ENCODE measurements at regions not wholly inside any gene's neighbourhood (a gene's known extent, or its start where the extent isn't known, plus 50 kb on each side); places are given as distances from the start of the nearest gene placed in this dataset.

DNA sequence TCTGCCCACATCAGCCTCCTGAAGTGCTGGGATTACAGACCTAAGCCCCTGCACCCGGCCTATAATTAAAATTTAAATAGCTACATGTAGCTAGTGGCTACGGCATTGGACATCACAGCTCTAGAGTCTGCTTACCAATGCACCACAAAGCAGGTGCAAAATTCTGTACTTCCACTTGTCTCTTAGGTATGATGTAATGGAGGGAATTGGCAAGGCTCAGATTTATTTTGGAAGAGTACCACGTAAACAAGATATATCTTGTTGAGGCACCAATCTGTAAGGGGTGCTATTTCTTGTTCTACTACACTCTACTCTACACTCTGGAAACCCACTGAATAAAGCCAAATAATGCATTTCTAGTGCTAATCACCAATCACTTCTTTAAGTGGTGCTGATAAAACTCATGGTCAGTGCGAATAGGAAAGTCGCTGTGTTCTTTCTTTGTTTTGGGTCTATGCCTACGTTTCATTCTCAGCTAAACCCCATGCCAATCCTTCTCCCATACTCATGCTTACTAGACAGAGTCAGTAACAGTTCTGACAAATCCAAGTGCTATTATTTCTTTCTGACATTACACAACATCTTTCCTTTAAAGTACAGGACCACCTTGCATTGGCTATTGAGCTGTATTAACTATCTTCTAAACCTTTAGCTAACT, 92.3 kb downstream of the GC start:
- DNase-seq = no peak

DNA sequence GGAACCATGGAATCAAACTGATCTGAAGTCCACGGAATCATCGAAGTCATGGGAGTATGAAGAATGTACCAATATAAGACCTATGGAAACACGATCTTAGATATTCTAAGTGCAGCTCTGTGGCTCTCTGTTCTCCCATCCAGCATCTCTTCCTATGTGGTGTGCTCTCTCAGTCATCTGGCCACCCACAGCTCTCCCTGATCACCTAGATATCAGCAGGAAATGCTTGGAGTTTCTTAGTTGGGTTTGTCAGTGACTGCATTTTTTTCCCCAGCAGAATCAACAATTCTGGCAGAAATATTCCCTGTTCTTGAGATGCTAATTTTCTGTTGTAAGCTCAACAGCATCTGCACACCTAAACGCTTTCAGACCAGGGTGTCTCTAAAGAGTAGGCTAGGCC, 94.1 kb downstream of the GC start:
- DNase-seq = no peak

DNA sequence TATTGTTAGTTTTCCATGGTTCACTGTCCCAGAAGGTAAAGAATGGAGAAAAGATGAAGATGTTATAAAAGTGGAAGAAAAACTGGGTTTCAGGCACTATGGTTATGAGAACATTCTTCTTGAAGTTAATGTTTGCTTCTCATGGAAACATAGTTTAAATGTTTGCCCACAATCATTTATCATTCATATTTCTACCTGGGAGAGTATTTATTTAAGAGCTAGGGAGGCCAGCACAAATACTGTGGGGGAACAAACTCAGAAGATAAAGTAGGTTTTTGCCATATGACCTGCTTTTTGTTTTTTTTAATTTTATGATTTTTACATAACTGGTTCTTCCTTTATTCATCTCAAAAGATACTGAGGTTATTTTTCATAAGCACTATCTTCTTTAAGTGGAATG, 96.8 kb downstream of the GC start:
- DNase-seq = no peak

DNA sequence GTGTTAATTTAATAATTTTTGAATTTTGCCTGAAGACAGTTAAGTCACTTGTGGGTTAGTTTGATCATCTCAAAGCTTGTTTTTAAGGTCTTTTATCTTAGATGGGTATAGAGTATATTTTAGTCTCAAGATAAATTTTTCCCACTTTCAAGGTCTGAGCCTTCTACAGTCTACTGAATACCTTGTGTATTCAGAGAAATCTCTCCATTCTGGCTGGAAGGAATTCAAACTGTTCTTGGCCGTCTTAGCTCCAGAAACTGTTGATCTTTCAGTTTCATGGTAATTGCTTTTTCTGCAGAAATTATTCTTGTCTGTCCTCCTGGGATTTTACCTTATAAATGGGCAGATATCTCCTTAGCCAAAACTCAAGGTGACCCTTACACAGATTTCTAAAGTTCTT, 97.9 kb downstream of the GC start:
- no peak for DNase-seq

DNA sequence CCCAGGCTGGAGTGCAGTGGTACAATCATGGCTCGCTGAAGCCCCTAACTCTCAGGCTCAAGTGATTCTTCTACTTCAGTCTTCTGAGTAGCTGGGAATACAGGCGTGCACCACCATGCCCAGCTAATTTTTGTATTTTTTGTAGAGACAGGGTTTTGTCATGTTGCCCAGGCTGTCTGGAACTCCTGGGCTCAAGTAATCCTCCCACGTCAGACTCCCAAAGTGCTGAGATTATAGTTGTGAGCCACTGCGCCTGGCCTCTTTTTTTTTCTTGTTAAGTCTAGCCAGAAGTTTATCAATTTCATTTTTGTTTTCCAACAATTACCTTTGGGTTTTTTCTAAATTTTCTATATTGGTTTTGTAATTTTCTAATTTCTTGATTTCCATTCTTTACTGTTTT, 100.6 kb downstream of the GC start:
- DNase-seq = no peak

DNA sequence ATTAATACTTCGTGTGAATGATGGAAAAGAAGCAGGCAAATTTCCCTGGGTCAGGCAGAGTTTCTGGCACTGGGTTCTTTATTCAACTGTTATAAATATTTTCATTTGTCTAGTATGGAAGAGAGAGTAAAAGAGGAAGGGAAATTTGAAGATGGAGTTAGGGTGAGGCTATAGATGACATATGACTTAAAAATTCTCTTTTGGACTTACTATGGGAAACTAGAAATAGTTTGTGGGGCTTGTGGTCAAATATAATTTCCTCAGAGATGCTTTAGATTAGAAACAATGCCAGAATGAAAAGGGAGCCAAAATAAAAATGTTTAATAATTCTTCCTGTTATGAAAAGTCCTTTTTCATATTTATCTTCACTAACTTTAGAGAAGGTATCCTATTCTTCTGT, 103.2 kb downstream of the GC start:
- DNase-seq = no peak

DNA sequence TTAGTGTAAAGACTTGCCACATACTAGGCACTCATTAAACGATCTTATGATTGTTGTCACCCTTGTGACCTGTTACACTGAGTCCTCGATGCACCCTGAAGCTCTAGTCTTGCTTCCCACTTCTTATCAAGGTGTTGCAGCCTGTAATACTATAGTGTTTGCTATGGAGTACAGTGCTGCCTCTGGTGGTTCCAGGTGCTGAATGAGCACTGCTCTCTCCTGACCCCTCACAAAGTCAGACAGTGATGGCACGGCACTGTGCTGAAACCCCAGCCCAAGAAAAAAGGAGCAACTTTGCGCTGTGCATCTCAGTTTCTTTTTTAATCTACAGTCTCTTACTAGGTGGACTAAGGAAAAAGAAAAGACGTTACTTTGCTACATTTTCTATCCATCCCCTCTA, 106.3 kb downstream of the GC start:
- no peak for DNase-seq

DNA sequence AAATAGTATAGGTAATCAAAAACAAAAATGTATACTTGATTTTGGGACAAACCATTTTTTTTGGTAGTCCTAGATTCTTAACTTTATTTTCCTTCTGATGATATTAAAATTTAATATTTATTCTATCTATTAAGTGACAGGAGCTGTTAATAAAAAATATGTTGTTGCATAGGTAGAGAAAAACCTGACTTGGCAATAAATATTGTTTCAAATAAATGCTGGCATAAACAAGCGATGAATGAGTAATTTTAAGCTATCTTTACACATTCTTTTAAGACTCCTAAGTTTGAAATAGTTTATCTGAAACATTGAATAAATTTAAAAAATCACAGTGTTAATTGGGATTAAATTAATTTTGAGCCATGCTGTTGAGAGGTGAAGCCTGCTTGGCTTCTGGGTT, 114.6 kb downstream of the GC start:
- no peak for DNase-seq

DNA sequence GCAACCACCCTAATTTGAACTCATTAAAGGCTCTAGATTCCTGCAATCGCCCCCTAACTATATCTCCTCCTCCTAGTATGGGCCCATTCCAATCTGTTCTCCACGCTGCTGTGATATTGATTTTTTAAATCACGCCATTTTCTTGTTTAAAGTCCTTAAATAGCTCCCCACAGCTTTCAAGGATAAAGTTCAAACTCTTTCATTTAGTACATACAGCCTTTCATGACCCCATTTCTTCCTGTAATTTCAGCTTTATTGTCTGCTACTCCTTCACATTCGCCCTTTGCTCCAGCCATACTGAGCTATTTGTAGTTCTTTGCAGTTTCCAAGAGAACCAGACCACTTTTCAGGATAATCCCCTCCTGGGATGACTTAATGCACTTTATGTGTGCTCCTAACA, 118.5 kb downstream of the GC start:
- no peak for DNase-seq

DNA sequence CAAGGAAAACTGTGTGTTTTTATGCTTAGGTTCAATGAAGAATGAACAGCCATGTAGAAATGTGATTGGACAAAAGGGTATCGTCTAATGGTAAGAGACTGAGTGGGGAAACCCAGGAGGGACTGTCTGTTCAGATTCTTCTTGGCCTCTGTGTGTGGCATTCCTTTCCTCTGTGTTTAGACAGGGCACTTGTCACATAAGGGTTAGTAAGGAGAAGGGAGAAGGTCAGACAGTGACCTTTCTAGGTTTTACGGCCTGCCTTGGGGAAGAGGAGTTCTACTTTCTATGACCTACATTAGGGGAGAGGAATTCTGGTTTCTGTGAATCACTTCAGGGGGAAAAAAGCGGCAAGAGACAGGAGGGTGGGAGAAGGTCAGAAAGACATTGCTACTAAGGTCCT, 119.5 kb downstream of the GC start:
- DNase-seq = no peak

DNA sequence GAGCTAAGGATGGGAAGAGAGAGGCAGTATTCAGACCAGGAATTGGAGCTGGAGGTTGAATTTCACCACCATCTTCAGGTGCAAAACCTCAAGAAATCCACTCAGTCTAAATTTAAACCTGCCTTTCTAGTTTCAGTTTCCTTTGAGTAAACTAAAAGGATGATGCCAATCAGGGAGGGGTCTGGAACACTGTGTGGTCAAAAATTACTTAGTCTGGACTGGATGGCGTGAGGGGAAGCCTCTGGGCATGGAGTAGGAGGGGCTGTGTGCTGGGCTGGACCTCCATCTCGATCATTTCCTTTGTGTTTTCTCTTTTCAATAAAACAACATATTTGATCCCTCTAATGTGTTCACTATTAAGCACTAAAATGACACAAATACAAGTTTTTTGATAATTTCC, 120.1 kb downstream of the GC start:
- no peak for DNase-seq

DNA sequence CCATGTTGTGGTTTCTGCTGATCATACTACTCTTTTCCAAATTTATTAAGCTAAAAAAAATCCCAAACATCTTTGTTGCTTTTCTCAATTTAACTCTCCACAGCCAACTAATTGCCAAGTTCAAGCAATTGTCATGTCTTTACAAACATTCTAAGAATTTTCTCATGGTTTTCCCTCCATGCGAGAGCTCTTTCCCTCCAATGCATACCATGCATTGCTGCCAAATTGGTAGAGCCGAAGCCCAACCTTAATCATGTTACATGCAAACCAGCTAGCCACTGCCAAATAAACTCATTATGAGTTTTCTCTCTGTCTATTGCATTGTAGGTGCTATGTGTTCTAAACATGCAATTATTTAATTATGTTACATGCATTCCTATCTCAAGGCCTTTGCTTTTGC, 123.9 kb downstream of the GC start:
- no peak for DNase-seq

DNA sequence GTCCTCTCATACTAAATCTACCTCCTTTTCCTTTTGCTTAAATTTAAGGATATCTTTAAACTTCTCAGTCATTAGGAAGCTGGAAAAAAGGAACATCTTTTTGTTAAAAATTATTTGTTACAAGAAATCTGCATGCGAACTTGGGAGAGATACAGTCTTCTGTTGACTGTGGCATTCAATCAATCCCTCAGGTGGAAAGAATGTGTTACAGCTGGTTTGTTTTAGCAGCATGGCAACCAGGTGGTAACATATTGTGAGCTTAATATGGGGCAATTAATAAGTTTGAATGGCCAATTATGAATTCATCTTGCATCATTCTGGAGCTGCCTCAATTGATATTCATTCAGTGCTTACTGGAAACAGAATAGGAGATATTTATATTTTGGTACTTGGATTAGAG, 135.0 kb downstream of the GC start:
- no peak for DNase-seq

DNA sequence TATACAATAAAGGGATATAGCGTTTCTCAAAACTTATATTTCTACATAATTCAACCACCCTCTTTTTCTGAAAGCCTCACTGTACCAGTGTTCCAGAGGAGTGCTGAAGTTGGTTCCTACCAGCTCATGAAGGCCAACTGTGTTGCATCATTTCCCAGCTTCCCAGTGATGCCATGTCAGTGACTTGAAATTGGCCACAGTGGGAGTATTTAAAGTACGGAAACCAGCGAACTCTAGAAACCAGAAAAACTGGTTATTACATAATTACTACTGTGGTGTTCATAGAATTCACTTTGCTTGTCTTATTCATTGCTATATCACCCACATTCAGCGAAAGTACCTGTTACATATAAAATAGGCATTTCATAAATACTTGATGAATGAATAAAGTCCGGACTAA, 135.4 kb downstream of the GC start:
- no peak for DNase-seq

DNA sequence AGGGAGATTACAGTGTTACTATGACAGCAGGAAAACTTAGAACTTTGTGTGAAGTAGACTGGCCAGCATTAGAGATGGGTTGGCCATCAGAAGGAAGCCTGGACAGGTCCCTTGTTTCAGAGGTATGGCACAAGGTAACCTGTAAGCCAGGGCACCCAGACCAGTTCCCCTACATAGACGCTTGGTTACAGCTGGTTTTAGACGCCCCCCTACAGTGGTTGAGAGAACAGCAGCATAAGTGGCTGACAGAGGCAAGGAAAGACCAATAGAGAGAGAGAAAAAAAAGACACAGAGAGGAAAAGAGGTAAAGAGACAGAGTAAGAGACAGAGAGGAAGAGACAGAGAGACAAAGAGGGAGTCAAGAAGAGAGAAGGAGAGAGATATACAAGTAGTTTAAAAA, 144.5 kb downstream of the GC start:
- DNase-seq = no peak

DNA sequence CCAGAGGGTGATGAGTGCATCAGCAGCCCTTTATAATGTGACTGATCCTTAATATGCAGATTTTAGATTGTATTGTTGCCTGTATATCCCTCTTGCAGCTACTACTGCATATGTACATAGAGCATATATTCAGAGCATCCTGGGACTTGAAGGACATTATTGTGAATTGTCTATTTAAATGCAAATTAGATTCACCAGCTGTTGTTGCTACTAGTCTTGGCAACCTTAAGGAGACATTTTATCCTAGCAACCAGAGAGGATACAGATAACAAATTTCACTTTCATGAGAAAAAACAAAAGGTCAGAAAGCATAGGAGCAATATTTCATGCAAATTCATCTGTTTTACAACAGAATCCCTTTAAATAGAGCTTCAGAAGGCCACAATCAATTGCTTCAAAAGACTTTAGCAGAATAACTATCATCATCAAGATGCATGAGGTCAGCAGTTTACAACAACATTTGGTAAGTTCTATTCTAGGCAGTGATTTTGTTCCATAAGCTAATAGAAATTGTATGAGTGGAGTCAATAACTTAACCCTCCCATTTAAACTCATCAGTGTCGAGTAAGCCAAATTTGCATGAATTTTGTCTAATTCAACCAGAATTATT, 148.6 kb downstream of the GC start:
- peak in 1 of 2 donors; percentile 2 for DNase-seq

DNA sequence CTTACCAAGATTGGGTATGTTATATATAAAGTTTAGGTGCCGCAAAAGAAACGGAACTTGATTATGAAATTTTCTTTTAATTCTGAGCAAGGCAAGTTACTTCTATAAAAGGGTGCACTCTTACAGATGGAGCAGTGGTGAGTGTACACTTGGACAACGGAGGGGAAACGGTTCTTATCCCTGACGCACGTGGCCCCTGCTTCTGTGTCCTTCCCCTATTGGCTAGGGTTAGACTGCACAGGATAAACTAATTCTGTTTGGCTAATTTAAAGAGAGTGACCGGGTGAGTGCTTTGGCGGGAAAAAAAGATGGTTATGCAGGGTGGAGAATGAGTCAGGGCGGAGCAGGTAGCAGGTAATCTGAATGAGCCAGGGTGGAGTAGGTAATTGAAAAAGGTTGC, 149.5 kb downstream of the GC start:
- no peak for DNase-seq

DNA sequence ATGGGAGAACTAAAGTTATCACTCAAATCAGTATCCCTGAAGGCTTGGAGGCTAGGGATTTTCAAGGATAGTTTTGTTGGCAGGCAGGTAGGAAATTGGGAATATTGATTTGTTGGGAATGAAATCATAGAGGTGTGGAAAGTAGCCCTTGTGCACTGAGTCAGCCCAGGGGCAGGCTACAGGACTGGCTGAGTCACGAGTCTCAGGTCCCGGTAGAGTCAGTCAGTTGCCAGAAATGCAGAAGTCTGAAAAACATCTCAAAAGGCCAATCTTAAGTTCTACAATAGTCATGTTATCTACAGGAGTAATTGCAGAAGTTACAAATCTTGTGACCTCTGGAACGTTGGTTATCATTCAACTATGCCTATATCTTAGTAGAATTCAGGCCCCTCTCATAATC, 153.1 kb downstream of the GC start:
- DNase-seq = no peak

DNA sequence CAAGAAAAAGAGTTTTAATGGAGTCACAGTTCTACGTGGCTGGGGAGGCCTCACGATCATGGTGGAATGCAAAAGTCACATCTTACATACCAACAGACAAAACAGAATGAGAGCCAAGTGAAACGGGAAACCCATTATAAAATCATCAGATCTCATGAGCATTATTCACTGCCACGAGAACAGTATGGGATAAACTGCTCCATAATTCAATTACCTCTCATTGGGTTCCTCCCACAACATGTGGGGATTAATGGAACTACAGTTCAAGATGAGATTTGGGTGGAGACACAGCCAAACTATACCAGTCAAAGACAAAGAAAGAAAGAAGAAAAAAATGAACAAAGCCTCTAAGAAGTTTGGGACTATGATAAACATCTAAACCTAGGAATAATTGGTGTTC, 158.9 kb downstream of the GC start:
- no peak for DNase-seq
